ENCODE measurements at regions not wholly inside any gene's neighbourhood (a gene's known extent, or its start where the extent isn't known, plus 50 kb on each side); places are given as distances from the start of the nearest gene placed in this dataset.

GRCh38 chr20:17026346-17026745 is 200.5 kb upstream of the PCSK2 start:
- Histone ChIP-seq H3K9ac (ENCODE audit: low read length) (no peak overlapping the region), H3K4me3 (ENCODE audit: insufficient read depth, low read length, poor library complexity, severe bottlenecking) (no peak overlapping the region), H2AFZ (ENCODE audit: low read depth, low read length, severe bottlenecking) (no peak overlapping the region), H3K9me2 (replicated peaks; ENCODE audit: insufficient read depth, low read length) (no peaks in the 10 kb centered on the region), H3K9me3 (ENCODE audit: insufficient read depth, low read length) (no peaks in the 10 kb centered on the region), H3K79me2 (ENCODE audit: insufficient read depth, low read length) (no peaks in the 10 kb centered on the region), H3K27ac (ENCODE audit: low read depth, low read length) (no peak overlapping the region), H3F3A (ENCODE audit: insufficient read depth) (no peaks in the 10 kb centered on the region), H3K4me2 (ENCODE audit: low read depth, low read length, poor library complexity, severe bottlenecking) (no peak overlapping the region), H3K27me3 (ENCODE audit: low read length) (no peaks in the 10 kb centered on the region), H3K36me3 (ENCODE audit: low read length) (no peaks in the 10 kb centered on the region), H4K20me1 (ENCODE audit: low read depth, low read length) (no peaks in the 10 kb centered on the region)
- no peak for TF ChIP-seq EZH2phosphoT487 (conservative IDR thresholded peaks at IDR 0.05; ENCODE audit: low read length)
- TF ChIP-seq CTCF (IDR thresholded peaks at IDR 0.05; ENCODE audit: insufficient read depth, low read length, poor library complexity, severe bottlenecking), result no peak

- Histone ChIP-seq H3K27me3 (ENCODE audit: low read length) (no peaks in the 10 kb centered on the region), H3K79me2 (ENCODE audit: insufficient read depth, low read length) (no peaks in the 10 kb centered on the region), H4K20me1 (ENCODE audit: low read depth, low read length) (no peaks in the 10 kb centered on the region), H3F3A (ENCODE audit: insufficient read depth) (no peaks in the 10 kb centered on the region), H3K9ac (ENCODE audit: low read length) (no peak overlapping the region), H3K27ac (ENCODE audit: low read depth, low read length) (no peak overlapping the region), H3K4me2 (ENCODE audit: low read depth, low read length, poor library complexity, severe bottlenecking) (no peak overlapping the region), H2AFZ (ENCODE audit: low read depth, low read length, severe bottlenecking) (no peak overlapping the region), H3K9me3 (ENCODE audit: insufficient read depth, low read length) (no peaks in the 10 kb centered on the region), H3K36me3 (ENCODE audit: low read length) (no peaks in the 10 kb centered on the region), H3K4me3 (ENCODE audit: insufficient read depth, low read length, poor library complexity, severe bottlenecking) (no peak overlapping the region), H3K9me2 (replicated peaks; ENCODE audit: insufficient read depth, low read length) (no peaks in the 10 kb centered on the region)
- TF ChIP-seq CTCF (IDR thresholded peaks at IDR 0.05; ENCODE audit: insufficient read depth, low read length, poor library complexity, severe bottlenecking), result no peak
These were observed 197.1 kb upstream of the PCSK2 start for GRCh38 chr20:17029698-17030097.

- Histone ChIP-seq H3F3A (ENCODE audit: insufficient read depth) (no peaks in the 10 kb centered on the region), H3K4me3 (ENCODE audit: insufficient read depth, low read length, poor library complexity, severe bottlenecking) (no peak overlapping the region), H3K9me3 (ENCODE audit: insufficient read depth, low read length) (no peaks in the 10 kb centered on the region), H2AFZ (ENCODE audit: low read depth, low read length, severe bottlenecking) (no peak overlapping the region), H3K9me2 (replicated peaks; ENCODE audit: insufficient read depth, low read length) (no peaks in the 10 kb centered on the region), H3K36me3 (ENCODE audit: low read length) (no peaks in the 10 kb centered on the region), H4K20me1 (ENCODE audit: low read depth, low read length) (no peaks in the 10 kb centered on the region), H3K4me2 (ENCODE audit: low read depth, low read length, poor library complexity, severe bottlenecking) (no peak overlapping the region), H3K9ac (ENCODE audit: low read length) (no peak overlapping the region), H3K27me3 (ENCODE audit: low read length) (no peaks in the 10 kb centered on the region), H3K27ac (ENCODE audit: low read depth, low read length) (no peak overlapping the region), H3K79me2 (ENCODE audit: insufficient read depth, low read length) (no peaks in the 10 kb centered on the region)
- TF ChIP-seq EZH2phosphoT487 (conservative IDR thresholded peaks at IDR 0.05; ENCODE audit: low read length) (no peak), CTCF (IDR thresholded peaks at IDR 0.05; ENCODE audit: insufficient read depth, low read length, poor library complexity, severe bottlenecking) (no peak)
These were observed 190.3 kb upstream of the PCSK2 start for GRCh38 chr20:17036541-17036940.

- no peak overlapping the region for H3K9ac ChIP-seq (ENCODE audit: low read length)
- H3K9me2 ChIP-seq (replicated peaks; ENCODE audit: insufficient read depth, low read length), result no peaks in the 10 kb centered on the region
- no peaks in the 10 kb centered on the region for H3K79me2 ChIP-seq (ENCODE audit: insufficient read depth, low read length)
- H3K9me3 ChIP-seq (ENCODE audit: insufficient read depth, low read length), result no peaks in the 10 kb centered on the region
- TF ChIP-seq CTCF (IDR thresholded peaks at IDR 0.05; ENCODE audit: insufficient read depth, low read length, poor library complexity, severe bottlenecking), result no peak
- no peak for TF ChIP-seq EZH2phosphoT487 (conservative IDR thresholded peaks at IDR 0.05; ENCODE audit: low read length)
- no peak overlapping the region for H2AFZ ChIP-seq (ENCODE audit: low read depth, low read length, severe bottlenecking)
- H3K4me3 ChIP-seq (ENCODE audit: insufficient read depth, low read length, poor library complexity, severe bottlenecking), result no peak overlapping the region
- H3F3A ChIP-seq (ENCODE audit: insufficient read depth), result no peaks in the 10 kb centered on the region
- no peaks in the 10 kb centered on the region for H3K27me3 ChIP-seq (ENCODE audit: low read length)
- H4K20me1 ChIP-seq (ENCODE audit: low read depth, low read length), result no peaks in the 10 kb centered on the region
- no peaks in the 10 kb centered on the region for H3K36me3 ChIP-seq (ENCODE audit: low read length)
- no peak overlapping the region for H3K4me2 ChIP-seq (ENCODE audit: low read depth, low read length, poor library complexity, severe bottlenecking)
- no peak overlapping the region for H3K27ac ChIP-seq (ENCODE audit: low read depth, low read length)
These were observed 184.7 kb upstream of the PCSK2 start for GRCh38 chr20:17042122-17042521.

All from SU-DHL-6 (cell line).